ENCODE measurements at regions not wholly inside any gene's neighbourhood (a gene's known extent, or its start where the extent isn't known, plus 50 kb on each side); places are given as distances from the start of the nearest gene placed in this dataset.

DNA sequence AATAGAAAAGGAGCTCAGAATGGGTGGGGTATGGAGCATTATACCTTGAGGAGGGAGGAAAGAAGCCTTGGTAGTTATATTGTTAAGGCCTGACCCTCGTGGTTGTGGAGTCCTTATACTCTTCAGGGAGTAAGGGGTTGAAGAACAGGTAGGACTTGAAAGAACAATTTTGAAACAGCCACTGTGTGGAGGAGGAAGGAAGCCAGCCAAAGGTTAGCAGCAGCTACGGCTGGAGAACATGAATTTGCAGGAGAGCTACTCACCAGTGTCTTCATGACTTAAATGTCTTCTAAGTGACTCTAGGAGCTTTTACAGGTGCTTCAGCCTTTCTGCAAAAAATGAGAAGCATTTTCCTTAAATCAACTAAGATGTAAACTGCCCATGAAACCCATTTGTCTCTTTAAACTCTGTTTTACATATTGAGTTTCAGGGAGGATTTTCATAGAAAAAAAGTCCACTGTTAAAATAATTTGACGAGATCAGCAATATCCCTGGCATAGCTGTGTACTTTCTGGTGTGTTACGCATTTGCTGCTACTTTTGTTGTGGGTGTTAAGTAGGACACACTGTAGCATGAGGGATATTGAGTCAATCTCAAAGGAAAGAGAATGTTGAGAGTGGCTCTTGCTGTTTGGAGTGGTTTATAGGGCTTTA, 110.6 kb upstream of the ELL2 start:
- TF ChIP-seq, protein P1, sequence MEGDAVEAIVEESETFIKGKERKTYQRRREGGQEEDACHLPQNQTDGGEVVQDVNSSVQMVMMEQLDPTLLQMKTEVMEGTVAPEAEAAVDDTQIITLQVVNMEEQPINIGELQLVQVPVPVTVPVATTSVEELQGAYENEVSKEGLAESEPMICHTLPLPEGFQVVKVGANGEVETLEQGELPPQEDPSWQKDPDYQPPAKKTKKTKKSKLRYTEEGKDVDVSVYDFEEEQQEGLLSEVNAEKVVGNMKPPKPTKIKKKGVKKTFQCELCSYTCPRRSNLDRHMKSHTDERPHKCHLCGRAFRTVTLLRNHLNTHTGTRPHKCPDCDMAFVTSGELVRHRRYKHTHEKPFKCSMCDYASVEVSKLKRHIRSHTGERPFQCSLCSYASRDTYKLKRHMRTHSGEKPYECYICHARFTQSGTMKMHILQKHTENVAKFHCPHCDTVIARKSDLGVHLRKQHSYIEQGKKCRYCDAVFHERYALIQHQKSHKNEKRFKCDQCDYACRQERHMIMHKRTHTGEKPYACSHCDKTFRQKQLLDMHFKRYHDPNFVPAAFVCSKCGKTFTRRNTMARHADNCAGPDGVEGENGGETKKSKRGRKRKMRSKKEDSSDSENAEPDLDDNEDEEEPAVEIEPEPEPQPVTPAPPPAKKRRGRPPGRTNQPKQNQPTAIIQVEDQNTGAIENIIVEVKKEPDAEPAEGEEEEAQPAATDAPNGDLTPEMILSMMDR (IDR thresholded peaks at IDR 0.05; ENCODE audit: low read length): no peak
- TF ChIP-seq EZH2 (IDR thresholded peaks at IDR 0.05; ENCODE audit: borderline replicate concordance, low read length): no peak
